ENCODE measurements at regions not wholly inside any gene's neighbourhood (a gene's known extent, or its start where the extent isn't known, plus 50 kb on each side); places are given as distances from the start of the nearest gene placed in this dataset.

GRCh38 chr3:177673112-177673914 lies 476.0 kb upstream of the TBL1XR1 start (continued):
- TF ChIP-seq, protein P1, sequence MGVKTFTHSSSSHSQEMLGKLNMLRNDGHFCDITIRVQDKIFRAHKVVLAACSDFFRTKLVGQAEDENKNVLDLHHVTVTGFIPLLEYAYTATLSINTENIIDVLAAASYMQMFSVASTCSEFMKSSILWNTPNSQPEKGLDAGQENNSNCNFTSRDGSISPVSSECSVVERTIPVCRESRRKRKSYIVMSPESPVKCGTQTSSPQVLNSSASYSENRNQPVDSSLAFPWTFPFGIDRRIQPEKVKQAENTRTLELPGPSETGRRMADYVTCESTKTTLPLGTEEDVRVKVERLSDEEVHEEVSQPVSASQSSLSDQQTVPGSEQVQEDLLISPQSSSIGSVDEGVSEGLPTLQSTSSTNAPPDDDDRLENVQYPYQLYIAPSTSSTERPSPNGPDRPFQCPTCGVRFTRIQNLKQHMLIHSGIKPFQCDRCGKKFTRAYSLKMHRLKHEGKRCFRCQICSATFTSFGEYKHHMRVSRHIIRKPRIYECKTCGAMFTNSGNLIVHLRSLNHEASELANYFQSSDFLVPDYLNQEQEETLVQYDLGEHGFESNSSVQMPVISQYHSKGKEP (CRISPR knock-in tag; IDR thresholded peaks at IDR 0.05), result no peak
- TF ChIP-seq ZNF142 (CRISPR knock-in tag; IDR thresholded peaks at IDR 0.05) (no peak), ZNF780A (CRISPR knock-in tag; IDR thresholded peaks at IDR 0.05) (no peak), ZNF275 (CRISPR knock-in tag; IDR thresholded peaks at IDR 0.05; ENCODE audit: borderline replicate concordance) (no peak), ZSCAN9 (CRISPR knock-in tag; IDR thresholded peaks at IDR 0.05; ENCODE audit: borderline replicate concordance) (no peak), ZNF296 (CRISPR knock-in tag; conservative IDR thresholded peaks at IDR 0.05) (no peak)
- TF ChIP-seq, protein P2, sequence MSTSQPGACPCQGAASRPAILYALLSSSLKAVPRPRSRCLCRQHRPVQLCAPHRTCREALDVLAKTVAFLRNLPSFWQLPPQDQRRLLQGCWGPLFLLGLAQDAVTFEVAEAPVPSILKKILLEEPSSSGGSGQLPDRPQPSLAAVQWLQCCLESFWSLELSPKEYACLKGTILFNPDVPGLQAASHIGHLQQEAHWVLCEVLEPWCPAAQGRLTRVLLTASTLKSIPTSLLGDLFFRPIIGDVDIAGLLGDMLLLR (CRISPR knock-in tag; IDR thresholded peaks at IDR 0.05), result no peak
